Left colon (tissue), 2 donors: ENCODE measurements at regions not wholly inside any gene's neighbourhood (a gene's known extent, or its start where the extent isn't known, plus 50 kb on each side); places are given as distances from the start of the nearest gene placed in this dataset.
"Not testable (repeated sequence)": the region's sequence is repeated elsewhere in the genome, so short reads cannot be mapped to it uniquely, and the experiment has no call there.

Experiments used
- ATAC-seq: fragments of 200-7000 bp; cut with Tn5 transposase; one replicate; pipeline ENCODE4 v1.9.1; 2020; ENCODE audit warnings: mild to moderate bottlenecking, moderate library complexity
- DNase-seq, 2 donors: peaks; one replicate each; pipeline ENCODE4 v3.0.0-alpha.2; 2020
- intact Hi-C, 2 donors: fragments of 100-400 bp; cut with DNase I in 1 of 2; cut with micrococcal nuclease in 1 of 2; formaldehyde crosslinking; loops; one replicate each; pipeline versions ENCODE4 v1.11.2 to v1.14.0; 2022; cut with DNase I, micrococcal nuclease
- donor health status: DM: no; HTN: no; CAD: no.
- donor health status: DM: yes; HTN: yes; CAD: no.

- no peak for DNase-seq
- intact Hi-C loops = no loop called here
Measured at GRCh38 chr1:65568285-65568684, 147.8 kb downstream of the LEPR start.

GRCh38 chr1:65572701-65573421 is 152.4 kb downstream of the LEPR start:
- DNase-seq = no peak
- intact Hi-C loops = no loop called here
- ATAC-seq = no peak

More at GRCh38 chr1:65568285-65568684, 147.8 kb downstream of the LEPR start:
- ATAC-seq = no peak

GRCh38 chr1:65577278-65577677 is 156.8 kb downstream of the LEPR start:
- DNase-seq = no peak
- ATAC-seq = no peak
- intact Hi-C loops = no loop called here

- ATAC-seq, intact Hi-C loops, DNase-seq: not testable (repeated sequence)
Measured at GRCh38 chr1:65577982-65578381, 157.5 kb downstream of the LEPR start.

- intact Hi-C loops = no loop called here
- no peak for DNase-seq
- ATAC-seq = no peak
Measured at GRCh38 chr1:65581119-65581518, 160.7 kb downstream of the LEPR start.

GRCh38 chr1:65584399-65584798 is 163.9 kb downstream of the LEPR start:
- ATAC-seq (no peak), DNase-seq (no peak)
- intact Hi-C loops = no loop called here

- no peak for ATAC-seq
- DNase-seq = no peak
- intact Hi-C loops = no loop called here
Measured at GRCh38 chr1:65590279-65590678, 169.8 kb downstream of the LEPR start.

- intact Hi-C loops = no loop called here
- DNase-seq = no peak
- ATAC-seq = no peak
Measured at GRCh38 chr1:65593516-65593915, 173.0 kb downstream of the LEPR start.

- intact Hi-C loops = no loop called here
- no peak for DNase-seq
- no peak for ATAC-seq
Measured at GRCh38 chr1:65595724-65596123, 175.3 kb downstream of the LEPR start.

GRCh38 chr1:65596768-65597167 is 176.3 kb downstream of the LEPR start:
- intact Hi-C loops = no loop called here
- no peak for ATAC-seq
- DNase-seq = no peak

GRCh38 chr1:65605621-65606020 is 185.2 kb downstream of the LEPR start:
- intact Hi-C loops = no loop called here
- ATAC-seq = no peak
- DNase-seq = no peak

GRCh38 chr1:65606426-65606825 is 186.0 kb downstream of the LEPR start:
- intact Hi-C loops = no loop called here

GRCh38 chr1:65613884-65614283 is 178.8 kb upstream of the PDE4B start:
- intact Hi-C loops = no loop called here
- ATAC-seq = no peak
- DNase-seq = no peak

More at GRCh38 chr1:65606426-65606825, 186.0 kb downstream of the LEPR start:
- ATAC-seq (no peak), DNase-seq (no peak)

- ATAC-seq (no peak), DNase-seq (no peak)
- intact Hi-C loops = no loop called here
Measured at GRCh38 chr1:65615859-65616258, 176.8 kb upstream of the PDE4B start.

GRCh38 chr1:65621721-65622120 is 171.0 kb upstream of the PDE4B start:
- ATAC-seq, DNase-seq, intact Hi-C loops: not testable (repeated sequence)

GRCh38 chr1:65623895-65624294 is 168.8 kb upstream of the PDE4B start:
- intact Hi-C loops = no loop called here
- ATAC-seq (no peak), DNase-seq (no peak)

- intact Hi-C loops = no loop called here
- ATAC-seq = peak; percentile 67
- DNase-seq = no peak
Measured at GRCh38 chr1:65625528-65625927, 167.2 kb upstream of the PDE4B start.

GRCh38 chr1:65626003-65626402 is 166.7 kb upstream of the PDE4B start:
- ATAC-seq = peak; percentile 91
- DNase-seq = peak; percentile 31 to 43
- intact Hi-C loops = no loop called here

- no peak for DNase-seq
- ATAC-seq = no peak
- intact Hi-C loops = no loop called here
Measured at GRCh38 chr1:65629788-65630187, 162.9 kb upstream of the PDE4B start.

GRCh38 chr1:65630855-65631254 is 161.8 kb upstream of the PDE4B start:
- intact Hi-C loops = no loop called here
- ATAC-seq = no peak
- no peak for DNase-seq

- peak; percentile 98 for ATAC-seq
- intact Hi-C loops = no loop called here
- no peak for DNase-seq
Measured at GRCh38 chr1:65632235-65632634, 160.5 kb upstream of the PDE4B start.
